CD4-positive, alpha-beta T cell treated with Interferon gamma for 1 hour (primary cell): ENCODE measurements at regions not wholly inside any gene's neighbourhood (a gene's known extent, or its start where the extent isn't known, plus 50 kb on each side); places are given as distances from the start of the nearest gene placed in this dataset.

Source experiments
- DNase-seq: peaks from one replicate; pipeline ENCODE4 v3.0.0-alpha.2; 2020

DNA sequence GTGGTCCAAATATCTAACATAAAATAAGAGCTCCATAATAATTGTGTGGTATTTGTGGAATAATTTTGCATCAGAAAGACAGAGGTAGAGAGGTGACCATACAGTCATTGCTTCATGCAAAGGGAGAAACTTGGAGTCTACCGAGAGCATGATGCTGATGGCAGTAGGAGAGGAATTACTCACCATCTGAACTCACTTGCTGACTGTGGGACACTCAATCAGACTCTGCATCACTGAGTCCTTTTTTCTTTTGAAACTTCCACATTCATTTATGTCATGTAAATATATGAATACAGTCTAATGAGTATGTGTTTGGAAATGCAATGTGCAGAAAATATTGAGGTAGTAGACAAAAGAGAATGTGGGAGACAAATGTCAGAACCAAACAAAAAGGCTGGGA is 933.8 kb downstream of the REEP3 start:
- no peak for DNase-seq

DNA sequence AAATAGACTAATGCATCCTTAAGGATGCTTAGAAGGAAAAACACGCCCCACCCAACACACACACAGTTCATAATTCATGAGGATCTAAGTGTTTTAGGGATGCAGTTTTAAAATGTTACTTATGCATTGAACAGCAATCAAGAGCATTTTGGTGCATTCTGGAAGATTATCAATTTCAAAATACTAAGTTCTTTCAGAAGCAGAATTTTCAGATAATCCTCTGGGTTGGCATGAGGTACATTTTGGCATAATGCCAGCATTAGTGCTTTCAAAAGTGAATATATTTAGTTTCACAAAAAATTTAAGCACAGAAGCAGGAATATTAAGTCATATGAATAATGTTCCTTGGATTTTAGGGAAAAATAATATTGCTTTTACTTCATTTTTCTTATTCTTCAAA is 937.1 kb downstream of the REEP3 start:
- no peak for DNase-seq

DNA sequence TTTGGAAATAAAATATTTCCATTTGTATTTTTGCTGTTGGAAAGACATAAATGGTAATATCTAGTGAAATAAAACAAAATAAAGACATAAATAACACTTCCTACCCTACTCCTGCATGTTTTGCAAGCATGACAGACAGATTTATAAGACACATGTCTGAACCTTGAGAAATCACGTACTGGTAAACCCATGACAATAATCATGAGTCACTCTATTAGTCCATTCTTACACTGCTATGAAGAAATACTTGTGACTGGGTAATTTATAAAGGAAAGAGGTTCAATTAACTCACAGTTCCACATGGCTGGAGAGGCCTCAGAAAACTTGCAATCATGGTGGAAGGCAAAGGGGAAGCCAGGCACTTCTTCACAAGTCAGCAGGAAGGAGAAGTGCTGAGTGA is 942.2 kb downstream of the REEP3 start:
- no peak for DNase-seq

DNA sequence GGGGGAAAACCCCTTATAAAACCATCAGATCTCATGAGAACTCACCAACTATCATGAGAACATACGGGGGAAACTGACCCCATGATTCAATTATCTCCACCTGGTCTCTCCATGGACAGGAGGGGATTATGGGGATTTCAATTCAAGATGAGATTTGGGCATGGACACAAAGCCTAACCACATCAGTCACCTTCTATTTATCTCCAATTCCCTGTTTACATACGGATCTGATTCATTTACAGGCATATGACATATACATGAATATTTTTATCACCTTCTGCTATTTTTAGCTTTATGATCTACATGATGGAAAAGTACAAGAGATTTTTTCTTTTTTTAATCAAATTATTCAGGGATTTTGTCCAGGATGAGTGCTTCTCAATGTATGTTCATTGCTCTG is 944.5 kb downstream of the REEP3 start:
- DNase-seq: no peak

DNA sequence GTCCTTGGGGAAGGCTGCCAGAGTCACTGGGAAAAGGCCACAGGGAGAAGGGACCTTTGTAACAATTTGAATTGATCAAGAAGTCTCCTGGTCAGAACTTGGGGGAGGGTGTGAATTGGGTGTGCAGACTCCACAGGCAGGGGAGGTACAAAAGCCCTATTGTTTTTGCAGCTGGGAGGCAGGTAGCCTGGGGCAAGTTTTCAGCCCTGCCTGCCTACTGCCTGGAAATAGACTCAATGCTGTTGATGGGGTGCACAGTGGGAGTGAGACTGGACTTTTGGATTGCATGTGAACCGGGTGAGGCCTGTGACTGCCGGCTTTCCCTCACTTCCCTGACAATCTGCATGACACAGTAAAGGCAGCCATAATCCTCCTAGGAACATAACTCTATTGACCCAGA is 947.0 kb downstream of the REEP3 start:
- DNase-seq: no peak

DNA sequence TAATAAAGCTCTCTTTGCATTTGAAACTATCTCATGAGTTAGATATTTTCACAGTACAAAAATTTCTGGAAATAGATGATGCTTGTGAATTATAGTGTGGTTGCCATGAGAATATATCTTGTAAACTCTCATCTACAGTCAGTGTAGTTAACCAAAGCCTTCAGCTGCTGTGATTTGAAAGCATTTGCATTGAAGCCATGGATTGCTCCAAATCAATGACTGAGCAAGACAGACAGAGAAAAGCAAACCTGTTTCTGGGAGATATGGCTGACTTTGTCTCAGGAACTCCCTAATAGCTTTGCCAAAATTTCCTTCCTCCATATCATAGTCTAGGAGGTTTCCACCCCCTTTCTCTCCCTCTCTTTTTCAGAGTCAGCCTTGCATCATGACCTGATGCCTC is 955.3 kb downstream of the REEP3 start:
- DNase-seq: no peak

DNA sequence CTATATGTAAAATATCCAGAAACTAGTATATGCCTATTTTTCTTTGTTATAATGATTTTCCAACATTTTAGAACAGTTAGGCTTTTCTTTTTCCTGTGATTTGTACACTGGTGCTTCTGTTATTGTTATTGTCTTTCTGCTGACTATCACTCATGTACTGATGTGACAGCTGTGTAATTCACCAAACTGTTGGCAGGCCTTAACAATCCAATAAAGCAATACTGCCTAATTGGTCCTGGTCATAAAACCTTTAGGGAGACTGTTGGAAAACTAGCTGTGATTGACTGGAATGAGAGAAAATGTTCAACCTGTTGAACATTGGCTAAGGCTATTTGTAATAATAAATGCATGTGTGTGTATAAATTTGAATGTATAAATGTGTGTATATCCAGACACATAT is 956.6 kb downstream of the REEP3 start:
- DNase-seq: no peak

DNA sequence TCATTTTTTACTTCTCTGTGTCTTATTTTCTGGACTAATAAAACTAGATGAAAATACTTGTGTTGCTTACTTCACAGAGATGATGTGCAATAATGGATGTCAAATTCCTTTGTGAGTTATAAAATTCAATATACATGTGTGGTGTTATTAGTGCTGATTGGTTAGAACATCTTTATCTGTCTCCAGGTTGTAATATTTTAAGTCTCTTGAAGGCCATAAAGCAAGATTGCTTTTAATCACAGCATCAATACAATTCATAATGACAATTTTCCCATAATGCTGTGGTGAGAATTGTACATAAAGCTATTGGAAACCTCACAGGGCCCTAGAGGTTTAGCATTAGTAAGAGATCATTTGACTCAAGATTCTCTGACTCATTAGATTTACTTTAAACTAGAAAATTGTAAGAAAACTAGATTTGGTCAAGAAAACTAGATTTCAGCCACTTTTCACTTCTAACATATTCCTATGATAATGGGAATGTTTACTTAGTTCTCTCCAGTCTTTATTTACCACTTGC is 963.7 kb downstream of the REEP3 start:
- DNase-seq: no peak

DNA sequence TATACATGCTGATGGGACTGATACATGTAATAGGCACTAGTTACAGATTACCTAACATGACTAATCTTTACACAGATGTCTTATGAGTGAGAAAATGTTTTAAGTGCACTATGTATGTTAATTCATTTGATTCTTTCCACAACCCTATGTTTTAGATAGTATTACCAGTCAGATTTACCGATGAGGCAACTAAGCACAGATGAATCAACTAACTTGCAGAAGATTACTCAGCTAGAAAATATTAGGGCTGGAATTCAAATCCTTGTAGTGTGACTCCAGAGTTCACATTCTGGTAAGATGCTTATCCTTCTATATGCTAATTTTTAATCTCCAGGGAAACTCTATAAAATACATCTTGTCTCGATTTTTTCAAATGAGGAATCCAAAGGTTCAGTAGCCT is 964.9 kb downstream of the REEP3 start:
- DNase-seq: no peak

DNA sequence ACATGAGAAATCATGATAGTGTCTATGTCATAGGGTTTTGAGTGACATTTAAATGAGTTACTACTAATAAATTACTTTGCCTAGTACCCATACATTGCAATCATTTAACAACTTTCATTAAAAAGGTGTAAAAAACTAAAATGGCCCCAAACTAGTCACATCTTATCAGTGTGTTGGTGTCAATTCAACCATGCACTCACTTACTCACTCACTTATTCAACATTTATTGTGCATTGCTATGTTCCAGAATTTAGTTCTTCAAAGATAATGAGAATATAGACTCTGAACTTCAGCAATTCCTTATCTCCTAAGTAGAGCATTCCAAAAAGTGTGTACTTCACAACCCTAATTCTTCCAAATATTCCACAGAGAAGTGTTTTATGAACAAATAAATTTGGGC is 965.7 kb downstream of the REEP3 start:
- DNase-seq: no peak

DNA sequence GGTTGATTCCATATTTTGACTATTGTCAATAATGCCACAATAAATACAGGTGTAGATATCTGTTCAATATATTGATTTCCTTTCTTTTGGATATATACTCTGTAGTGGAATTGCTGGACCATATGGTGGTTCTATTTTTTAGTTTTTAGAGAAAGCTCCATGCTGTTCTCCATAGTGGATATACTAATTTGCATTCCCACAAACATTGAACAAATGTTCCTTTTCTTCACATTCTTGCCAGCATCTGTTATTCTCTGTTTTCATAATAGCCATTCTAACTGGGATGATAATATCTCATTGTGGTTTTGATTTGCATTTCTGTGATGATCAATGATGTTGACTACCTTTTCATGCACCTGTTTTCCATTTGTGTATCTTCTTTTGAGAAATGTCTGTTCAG is 973.7 kb downstream of the REEP3 start:
- no peak for DNase-seq

DNA sequence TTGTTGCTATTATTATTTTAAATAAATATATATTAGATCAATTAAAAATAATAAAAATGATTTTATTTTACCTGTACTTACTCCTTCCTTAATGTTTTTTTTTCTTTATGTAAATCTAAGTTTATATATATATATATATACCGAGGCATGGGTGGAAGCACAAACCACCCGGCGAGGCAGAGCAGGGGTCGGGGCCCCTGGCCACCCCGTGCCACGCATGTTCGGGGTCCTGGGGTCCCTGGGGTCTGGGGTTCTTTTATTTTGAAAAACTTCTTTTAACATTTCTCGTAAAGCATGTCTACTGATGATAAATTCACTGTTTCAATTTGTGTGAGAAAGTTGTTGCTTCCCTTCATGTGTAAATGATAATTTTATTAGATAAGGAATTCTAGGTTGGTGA is 976.1 kb downstream of the REEP3 start:
- DNase-seq: no peak

DNA sequence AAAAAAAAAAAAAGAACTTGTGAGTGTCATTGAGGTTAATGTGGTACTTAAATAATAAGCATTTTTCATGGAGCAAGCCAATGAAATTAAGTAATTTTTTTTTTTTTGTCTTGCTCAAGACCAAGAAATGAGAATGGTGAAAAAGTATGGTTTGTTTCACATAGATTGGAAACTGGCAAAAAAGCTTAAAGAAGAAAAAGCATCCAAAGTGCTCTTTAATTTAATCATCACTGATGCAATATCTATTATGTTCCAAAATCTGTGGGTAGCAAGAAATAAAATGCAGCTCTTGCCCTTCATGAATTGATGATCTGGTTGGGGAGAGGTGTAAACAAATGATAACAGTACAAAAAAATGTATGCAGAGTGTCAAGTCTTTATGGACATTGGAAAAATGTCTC is 980.6 kb downstream of the REEP3 start:
- no peak for DNase-seq

DNA sequence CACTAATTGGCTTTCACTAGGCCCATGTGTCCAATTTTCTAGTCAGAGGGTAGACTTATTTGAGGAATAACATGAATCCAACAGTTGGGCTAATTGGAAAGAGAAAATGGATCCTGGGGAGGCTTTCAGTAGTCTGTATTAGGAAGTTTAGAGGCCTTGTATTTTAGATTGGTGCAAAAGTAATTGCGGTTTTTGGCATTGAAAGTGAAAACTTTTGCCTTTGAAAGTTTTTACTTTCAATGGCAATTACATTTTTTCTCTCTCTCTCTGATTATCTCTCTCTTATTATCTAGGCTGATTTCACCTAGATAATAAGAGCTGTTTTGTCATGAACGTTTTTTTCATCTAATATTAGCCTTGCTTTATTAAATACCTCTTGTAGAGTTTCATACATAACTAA is 981.7 kb downstream of the REEP3 start:
- no peak for DNase-seq

DNA sequence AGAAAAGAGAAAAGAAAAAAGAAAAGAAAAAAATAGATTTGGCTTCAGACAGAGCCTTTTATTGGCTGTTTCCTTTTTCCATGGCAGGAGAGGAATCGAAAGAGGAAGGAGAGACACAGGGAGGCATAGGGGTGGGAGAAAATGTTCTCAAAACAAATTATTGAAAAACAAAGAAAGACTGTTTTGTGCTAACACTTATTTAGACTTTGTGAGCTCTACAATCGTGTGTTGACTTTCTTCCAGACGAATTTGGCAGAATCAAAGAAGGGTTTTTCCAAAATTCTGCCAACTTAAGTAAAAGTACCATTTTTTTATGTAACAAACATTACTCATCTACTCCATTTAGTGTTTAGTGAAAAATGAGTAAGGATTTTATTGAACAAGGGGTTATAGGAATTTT is 982.2 kb downstream of the REEP3 start:
- no peak for DNase-seq

DNA sequence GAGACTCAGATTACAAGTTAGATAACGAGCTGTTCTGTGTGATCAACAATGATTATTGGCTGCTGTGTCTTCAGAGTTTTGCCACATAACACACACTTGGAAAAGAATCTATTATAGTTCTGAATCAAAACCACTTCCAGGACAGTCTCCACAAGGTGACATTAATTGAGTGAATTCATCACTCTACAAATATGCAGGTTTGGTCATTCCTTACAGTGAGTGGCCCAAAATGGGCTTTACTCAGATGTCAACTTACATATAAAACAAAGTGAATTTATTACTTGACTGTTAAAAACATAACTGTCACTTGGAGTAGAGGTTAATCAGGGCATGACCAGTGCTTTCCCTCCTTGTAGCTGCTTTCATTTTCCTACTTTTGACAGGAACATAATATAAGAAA is 984.3 kb downstream of the REEP3 start:
- DNase-seq: no peak

DNA sequence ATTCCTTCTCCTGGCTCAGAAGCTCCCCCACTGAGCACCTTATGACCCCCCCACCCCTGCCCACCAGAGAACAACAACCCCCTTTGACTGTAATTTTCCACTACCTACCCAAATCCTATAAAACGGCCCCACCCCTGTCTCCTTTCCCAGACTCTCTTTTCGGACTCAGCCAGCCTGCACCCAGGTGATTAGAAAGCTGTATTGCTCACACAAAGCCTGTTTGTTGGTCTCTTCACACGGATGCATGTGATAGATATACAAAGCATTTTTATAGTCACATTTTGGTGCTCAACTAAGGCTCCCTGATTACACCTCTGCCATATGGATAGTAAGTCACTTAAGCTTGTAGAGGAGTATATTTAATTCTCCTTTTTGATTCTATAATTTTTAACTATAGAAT is 985.8 kb downstream of the REEP3 start:
- DNase-seq: no peak

DNA sequence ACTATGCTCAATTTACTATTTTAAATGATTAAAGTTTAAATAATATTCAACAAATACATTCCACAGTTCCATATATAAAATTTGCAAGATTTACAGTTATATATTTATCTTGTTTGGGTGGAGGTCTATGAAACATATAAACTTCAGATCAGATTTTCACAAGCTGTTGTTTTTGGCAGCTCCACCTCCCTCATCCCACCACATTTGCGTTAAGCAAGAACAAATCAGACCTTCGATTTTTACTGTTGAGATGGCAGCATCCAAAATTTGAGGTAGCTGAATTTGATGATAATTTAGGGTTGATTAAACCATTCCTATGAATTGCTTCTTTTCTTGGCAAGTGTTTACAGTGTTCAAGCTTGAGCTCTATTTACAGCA is 986.4 kb downstream of the REEP3 start:
- DNase-seq: no peak

DNA sequence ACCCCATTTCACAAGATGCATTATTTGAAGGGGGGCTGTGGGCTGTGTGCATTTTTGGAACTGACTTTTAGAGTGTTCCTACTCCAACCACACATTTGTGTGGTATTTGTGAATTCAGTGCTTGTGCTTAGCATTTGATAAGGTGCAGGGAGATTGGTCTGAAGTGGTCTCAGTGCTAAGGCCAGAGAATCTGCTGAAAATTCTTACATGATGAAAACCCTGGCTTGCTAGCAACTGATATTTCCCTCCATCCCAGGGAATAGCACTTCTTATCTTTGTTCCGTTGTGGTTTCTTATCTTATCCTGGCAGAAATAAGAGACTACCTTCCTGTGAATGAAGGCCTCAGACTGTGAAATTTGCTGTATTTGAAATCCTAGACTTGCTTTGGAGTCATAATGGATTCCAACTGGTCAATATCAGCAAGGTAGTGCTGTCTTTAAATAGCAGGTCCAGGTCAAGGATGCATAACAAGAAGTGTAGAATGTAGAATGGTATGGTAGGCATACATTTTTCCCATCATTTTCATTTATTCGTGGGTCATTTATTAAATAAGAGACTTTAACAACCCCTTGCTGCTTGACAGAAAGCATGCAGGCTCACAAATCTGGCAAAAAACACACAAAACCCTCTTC is 986.9 kb downstream of the REEP3 start:
- DNase-seq: no peak

DNA sequence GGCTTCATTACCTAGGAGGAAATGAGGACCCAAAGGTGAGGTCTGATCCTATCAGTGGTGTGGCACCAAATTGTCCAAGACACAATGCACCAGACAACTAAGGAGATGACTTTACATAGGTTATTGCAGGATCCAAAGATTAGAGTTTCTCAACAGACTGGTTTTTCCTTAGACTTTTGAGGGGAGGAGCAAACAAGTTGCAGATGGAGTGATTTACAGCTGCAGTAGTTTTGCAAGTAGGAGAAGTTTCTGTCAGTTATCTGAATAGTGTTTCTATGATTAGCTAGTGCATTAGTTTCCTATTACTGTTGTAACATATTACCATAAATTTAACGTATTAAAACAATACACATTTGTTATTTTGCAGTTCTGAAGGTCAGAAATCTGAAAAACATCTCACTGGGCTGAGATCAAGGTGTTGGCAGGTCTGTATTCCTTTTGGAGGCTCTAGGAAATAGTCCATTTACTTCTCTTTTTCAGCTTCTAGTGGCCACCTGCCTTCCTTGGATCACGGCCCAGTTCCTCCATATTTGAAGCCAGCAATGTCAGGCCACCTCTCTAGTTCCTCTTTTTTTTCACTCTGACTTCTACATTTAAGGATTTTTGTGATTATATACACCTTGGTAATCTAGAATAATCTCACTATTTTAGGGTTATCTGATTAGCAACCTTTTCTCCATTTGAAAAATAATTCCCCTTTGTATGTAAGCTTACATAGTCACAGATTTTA is 994.9 kb downstream of the REEP3 start:
- no peak for DNase-seq

DNA sequence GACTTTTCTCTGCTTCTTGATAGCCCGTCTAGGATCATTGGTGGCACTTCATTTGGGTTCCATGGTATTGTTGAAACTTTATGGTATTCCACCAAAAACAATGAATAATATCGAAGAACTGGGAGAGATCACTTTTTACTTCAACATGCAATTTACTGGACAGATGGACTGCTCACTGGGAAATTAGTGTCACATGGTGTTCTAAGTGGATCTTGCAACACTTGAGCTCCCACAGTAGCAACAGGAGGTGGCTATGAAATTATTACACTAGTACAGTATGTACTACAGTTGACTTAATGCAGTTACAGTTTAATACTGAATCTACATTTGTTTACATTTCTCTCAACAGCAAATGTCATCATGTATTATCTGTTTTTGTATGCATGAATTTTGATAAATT is 997.3 kb downstream of the REEP3 start:
- no peak for DNase-seq

DNA sequence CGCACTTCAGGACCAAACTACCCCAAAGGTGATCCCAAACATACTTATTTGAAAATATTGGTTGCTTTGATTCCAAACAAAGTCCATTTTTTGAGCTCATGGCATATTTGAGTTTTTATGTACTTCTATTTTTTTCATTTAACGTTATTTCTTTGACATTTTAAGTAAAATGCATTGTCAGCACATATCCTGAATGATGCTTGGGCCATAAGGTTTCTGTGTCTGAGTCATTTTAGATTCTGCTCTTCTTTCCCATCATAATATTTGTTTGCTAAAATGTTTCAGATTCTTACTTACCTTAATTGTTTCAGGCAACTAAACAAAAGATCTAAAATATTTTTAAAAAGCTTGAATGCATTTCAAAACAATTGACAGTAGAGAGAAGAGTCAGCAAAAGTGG is 998.2 kb downstream of the REEP3 start:
- DNase-seq: no peak

DNA sequence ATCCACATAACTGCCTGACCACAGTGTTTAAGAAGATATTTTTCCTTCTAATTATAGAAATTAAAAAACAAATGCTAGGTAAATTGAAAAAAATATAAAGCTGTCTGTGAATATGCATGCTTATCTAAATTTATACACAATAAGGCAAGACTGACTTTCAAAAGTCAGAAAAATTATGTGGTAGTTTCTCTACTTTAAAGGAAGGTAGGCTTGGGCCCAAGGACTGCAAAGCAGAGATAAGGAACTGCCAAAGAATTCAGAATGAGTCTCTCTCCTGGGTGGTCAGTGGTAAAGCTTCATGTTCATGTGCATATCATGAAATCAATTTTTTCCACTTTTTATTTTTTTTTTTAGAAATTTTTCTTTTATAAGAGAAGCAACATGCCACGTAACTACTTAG is 998.6 kb downstream of the REEP3 start:
- DNase-seq: no peak

DNA sequence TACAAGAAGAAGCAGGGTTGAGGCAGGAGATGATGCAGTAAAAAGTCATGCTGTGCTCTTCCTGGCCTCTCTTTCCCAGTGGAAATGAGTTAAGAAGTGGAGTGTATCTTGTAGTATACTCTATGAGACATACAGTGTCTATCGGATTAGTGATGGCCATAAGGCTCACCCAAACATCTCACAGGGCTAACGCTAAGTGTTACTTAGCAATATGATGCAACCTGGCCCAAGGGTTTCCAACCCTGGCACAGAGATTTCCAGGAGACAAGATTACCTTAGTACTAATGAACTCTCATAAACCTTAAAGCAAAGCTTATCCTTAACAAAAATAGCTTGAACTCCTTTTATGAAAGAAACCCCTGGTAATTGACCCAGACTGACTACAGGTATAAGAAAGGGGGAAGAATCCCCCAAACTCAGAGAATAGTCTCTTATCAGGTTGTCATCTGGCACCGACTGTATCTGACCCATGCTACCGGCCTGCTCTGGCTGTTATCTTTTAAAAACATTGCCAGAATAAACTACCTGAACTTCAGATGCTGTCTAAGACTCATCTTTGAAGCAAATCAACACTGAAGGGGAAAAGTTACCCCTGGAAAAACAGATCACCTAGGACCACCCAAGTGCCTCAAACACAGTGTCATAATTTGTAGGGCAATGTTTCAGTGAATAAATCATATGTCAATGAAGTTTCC is 1002.0 kb downstream of the REEP3 start:
- no peak for DNase-seq
